ENCODE measurements at regions not wholly inside any gene's neighbourhood (a gene's known extent, or its start where the extent isn't known, plus 50 kb on each side); places are given as distances from the start of the nearest gene placed in this dataset.

DNA sequence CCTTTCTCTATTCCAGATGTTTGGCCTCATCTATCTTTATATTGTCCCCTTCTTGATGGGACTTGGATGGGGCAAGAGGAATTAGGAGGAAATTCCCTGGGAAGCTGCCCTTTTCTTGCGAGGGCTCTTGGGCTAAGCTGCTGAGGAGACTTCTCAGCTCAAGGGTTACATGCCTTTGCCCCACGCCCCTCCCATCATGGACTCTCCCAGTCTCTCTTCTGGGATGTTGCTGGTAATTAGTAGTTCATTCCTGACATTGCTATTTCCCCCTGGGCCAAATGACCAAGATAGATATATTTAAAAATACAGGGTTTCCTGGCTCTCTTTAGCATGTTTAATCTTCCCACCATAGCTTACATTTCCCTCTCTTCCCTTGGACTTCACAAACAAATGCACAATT lies 90.6 kb upstream of the RALGPS2 start:
- CTCF ChIA-PET, result no interaction called here
- POLR2A ChIA-PET, result no interaction called here

- ChIA-PET CTCF (no interaction called here), POLR2A (no interaction called here)
These were observed 87.2 kb upstream of the RALGPS2 start for GRCh38 chr1:178637841-178638240.

GRCh38 chr1:178639326-178639725 lies 85.7 kb upstream of the RALGPS2 start:
- ChIA-PET CTCF (interaction anchor here (0.6 kb wide), 1 partner anchor 93 kb away, joined by 5 read pairs; no protein-coding TSS in a partner anchor), POLR2A (no interaction called here)

DNA sequence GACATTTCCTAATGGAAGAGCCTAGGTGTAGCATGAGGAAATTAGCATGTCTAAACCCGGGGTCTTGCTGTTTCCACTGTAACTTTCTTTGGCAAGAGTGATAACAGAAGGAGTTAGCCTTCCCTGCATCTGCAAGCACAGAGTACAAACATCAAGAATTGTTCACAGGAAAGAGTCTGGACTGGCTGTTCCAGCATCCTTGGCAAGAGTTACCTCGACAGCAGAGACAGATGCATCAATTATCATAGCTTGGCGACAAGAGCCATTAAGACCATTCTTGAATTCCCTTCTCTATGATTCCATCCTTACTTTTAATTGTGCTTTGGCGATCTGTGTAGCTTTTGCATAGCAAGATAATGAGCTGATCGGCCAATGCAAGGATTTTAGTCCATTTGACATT lies 82.8 kb upstream of the RALGPS2 start:
- ChIA-PET POLR2A (no interaction called here), CTCF (no interaction called here)

DNA sequence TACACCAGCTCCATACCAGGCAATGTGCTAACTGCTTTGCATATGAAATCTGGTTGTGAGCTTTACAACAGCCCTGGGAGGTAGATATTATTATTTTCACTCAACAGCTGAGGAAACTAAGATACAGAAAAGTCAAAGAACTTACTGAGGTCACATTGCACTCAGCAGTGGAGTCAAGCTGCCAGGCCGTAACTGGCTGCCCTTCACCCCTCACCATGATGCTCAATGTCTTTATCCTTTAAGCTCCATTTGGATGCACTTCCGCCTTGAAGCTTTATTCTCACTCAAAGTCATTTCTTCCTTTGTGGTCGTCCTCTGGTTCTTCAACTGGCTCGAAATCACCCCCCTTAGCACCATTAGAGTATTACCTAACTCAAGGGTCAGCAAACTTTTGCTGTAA lies 81.7 kb upstream of the RALGPS2 start:
- CTCF ChIA-PET, result no interaction called here

DNA sequence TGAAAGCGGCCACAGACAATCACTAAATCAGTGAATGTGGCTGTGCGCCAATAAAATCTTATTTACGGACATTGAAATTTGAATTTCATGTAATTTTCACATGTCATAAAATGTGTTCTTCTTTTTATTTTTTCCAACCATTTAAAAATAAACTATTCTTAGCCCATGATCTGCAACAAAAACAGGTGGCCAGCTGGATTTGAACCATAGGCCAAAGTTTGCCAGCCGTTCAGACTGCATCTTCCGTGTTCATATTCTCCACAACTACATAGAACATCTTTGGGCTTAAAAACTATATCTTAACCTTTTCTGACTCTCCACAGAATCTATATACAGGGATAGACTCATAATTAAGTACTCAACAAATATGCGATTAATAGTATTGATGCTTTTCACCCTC lies 81.2 kb upstream of the RALGPS2 start:
- ChIA-PET CTCF (no interaction called here), POLR2A (no interaction called here)

More for the DNA sequence above, 81.7 kb upstream of the RALGPS2 start:
- POLR2A ChIA-PET, result no interaction called here

DNA sequence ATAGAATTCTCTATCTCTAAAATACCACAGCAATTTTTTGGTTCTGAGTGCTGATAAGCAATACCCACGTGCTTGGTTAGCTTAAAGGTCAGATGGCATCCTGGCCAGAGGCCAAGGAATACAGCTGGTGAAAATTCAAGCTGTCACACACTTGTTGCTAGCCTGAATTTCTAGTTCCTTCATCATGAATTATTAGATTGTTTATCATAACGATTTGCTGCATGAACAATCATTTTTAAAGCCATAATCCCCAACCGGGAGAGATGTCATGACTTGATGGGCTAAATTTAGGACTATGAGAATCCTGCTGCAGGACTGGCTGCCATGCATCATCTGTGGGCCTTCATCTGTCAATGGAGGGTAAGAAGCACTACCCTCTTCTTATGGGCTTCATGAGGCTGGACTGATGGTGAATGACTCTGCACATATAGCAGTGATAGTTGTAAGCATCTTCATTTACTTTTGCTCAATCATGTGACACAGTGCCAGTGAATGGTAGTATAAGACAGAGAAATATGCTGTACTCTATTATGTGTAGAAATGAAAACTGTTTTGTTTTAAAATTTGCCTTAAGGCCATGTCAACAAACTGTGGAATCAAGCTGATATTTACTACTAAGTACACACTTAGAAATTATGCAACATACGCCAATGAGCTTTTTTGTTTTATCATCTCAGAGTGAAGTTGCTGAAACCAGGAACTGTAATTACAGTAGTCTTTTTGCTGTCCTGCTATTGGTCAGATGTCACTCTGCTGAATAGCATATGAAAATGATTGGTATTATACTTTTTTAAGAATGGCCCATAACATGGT lies 80.5 kb upstream of the RALGPS2 start:
- ChIA-PET POLR2A (no interaction called here), CTCF (no interaction called here)

- CTCF ChIA-PET, result no interaction called here
These were observed 79.8 kb upstream of the RALGPS2 start for GRCh38 chr1:178645157-178645807.

DNA sequence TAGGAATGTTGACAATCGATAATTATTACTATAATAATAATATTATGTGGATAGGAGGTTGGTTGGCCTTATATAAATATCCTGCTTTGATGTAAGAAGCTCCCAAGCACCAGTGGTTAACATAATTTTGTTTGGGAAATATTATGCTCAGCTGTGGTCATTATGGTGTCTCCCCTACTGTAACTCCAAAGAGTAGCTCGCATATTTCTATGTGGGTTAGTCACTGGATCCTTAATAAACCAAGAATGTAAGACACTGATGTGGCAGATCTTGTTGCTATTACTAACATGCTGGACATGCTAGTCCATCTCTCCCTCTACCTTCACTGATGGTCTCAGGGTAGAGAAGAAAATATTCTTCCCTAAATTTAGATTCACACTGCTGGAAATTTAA lies 79.2 kb upstream of the RALGPS2 start:
- CTCF ChIA-PET, result no interaction called here

More at GRCh38 chr1:178645157-178645807, 79.8 kb upstream of the RALGPS2 start:
- POLR2A ChIA-PET, result no interaction called here

GRCh38 chr1:178646821-178647220 lies 78.2 kb upstream of the RALGPS2 start:
- CTCF ChIA-PET, result interaction anchor here (0.6 kb wide), 1 partner anchor 39 kb away, joined by 3 read pairs; no protein-coding TSS in a partner anchor
- POLR2A ChIA-PET, result no interaction called here

More for the DNA sequence above, 79.2 kb upstream of the RALGPS2 start:
- POLR2A ChIA-PET, result no interaction called here

- POLR2A ChIA-PET, result no interaction called here
- CTCF ChIA-PET, result no interaction called here
These were observed 76.9 kb upstream of the RALGPS2 start for GRCh38 chr1:178648151-178648550.

DNA sequence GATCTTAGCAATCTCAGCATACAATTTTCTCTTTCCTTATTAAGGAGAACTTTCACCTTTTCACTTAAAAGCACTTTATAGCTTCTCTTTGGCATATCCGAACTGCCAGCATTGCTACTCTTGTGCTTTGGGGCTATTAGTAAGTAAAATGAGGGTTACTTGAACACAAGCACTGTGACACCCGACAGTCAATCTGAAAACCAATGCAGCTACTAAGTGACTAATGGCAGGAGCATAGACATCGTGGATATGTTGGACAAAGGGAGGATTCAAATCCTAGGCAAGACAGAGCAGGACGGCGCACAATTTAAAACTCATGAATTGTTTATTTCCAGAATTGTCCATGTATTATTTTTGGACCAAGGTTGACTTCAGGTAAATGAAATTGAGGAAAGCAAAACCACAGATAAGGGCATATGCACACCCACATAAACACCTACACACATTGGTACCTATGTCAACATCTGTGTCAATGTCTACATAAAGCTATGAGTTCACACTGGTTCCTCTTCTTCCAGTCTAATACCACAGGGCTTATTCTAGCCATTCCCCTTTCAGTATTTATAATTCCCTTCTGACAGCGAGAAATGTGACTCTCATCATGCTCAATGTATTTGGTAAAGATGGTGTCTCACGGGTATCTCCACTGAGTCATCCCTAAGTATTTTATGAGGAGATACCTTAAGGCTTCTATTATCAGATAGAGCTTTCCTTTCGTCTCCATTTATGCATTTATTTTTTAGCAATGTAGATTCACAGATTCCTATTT lies 75.3 kb upstream of the RALGPS2 start:
- POLR2A ChIA-PET, result no interaction called here
- CTCF ChIA-PET, result no interaction called here

GRCh38 chr1:178650934-178651511 lies 74.0 kb upstream of the RALGPS2 start:
- POLR2A ChIA-PET, result no interaction called here
- CTCF ChIA-PET, result no interaction called here

DNA sequence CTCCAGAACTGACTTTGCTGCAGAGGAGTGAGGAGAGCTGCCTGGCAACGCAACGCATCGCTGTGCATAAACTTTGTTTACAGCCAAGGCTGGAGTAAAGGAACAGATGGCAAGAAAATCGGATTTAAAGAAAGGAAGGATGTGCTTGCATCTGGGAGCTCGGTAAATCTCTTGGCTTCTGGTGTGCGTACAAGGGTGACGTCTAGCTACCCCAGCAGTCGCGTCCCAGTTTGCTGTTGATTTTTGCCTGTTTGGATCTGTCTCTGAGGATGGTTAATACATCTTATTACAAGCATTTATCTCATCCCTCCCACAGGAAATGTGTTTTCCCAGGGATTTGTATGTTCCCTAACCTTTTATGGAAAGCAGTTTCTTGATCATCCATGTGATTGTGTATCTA lies 73.3 kb upstream of the RALGPS2 start:
- ChIA-PET POLR2A (no interaction called here), CTCF (no interaction called here)

DNA sequence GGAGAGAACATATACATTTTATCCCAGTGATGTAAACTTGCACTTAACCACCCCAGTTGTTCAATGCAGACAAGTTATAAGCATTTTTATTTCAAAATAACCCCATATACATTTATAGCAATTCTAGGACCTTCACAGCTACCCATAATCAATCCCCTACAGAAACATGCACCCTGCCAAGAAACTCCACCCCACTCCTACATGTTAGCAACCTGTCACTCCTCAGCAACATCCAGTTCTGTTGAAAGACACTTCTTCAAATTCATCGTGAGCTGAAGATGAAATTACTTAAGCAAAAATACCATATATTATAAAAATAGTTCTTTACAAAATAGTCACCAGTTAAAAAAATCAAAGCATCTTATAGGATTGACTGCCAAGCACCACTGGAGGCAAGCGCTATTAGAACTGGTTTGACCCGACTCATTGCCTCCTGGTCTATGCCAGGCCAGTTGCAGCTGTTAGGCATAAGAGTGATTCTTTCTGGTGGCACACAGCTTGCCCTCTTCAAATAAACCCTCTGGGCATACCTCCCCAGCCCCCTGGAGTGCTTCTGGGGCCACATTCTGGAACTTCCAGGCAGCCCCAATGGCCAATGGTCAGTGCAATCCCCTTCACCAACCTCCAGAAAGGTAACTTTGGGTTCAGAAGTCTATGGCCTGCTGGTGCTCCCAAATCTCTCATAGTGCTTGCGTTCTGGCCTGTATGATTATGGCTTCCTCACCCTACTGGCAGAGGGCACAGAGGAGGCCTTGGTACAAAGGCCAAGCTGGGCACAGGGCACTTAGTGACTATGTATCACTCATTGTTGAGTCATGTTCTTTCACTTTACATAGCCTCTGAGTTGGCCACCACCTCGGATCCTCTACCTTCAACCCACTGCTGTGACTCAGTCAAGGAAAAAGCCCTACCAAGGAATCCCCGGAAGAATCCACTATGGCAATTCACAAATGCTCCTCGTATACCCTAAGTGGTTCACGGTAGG lies 72.2 kb upstream of the RALGPS2 start:
- ChIA-PET POLR2A (interaction anchor here (0.6 kb wide), 1 partner anchor 622 kb away, joined by 3 read pairs; no protein-coding TSS in a partner anchor), CTCF (no interaction called here)

DNA sequence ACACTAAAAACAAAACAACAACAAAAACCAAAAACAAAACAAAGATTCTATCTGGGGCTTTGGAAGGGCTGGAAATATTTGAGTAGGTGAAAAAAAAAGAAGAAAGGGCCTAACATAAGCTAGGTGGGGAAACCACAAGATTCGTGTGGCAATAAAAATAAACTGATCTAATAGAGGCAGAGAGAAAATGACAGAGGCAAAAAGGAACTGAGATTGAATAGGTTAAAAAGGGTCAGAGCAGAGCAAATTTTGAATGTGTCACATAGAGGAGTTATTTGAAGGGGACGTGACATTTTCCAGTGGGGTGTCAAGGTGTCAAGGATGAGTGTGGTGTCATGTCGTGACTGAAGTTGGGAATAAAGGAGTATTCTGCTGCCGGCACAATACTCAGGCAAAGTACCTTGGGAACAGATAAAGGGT lies 65.2 kb upstream of the RALGPS2 start:
- POLR2A ChIA-PET, result no interaction called here
- CTCF ChIA-PET, result no interaction called here

GRCh38 chr1:178660461-178660860 lies 64.6 kb upstream of the RALGPS2 start:
- CTCF ChIA-PET, result no interaction called here
- POLR2A ChIA-PET, result no interaction called here

GRCh38 chr1:178664278-178664677 lies 60.8 kb upstream of the RALGPS2 start:
- CTCF ChIA-PET, result no interaction called here
- POLR2A ChIA-PET, result no interaction called here

DNA sequence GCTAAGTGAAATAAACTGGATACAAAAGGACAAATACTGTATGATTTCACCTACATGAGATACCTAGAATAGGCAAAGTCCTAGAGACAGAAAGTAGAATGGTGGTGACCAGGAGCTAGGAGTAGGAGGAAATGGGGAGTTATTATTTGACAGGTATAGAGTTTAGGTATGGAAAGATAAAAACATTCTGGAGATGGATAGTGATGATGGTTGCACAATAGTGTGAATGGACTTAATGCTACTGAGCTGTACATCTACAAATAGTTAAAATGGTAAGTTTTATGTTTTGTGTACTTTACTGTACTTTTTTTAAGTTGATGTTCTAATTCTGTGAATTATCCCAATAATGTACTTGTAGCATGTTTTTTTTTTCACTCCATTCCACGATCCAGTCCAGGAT lies 59.5 kb upstream of the RALGPS2 start:
- ChIA-PET CTCF (no interaction called here), POLR2A (no interaction called here)

Data from activated CD8-positive, alpha-beta memory T cell treated with anti-CD3 and anti-CD28 coated beads for 36 hours (primary cell).